Ovary (tissue), 7 donors: ENCODE measurements at regions not wholly inside any gene's neighbourhood (a gene's known extent, or its start where the extent isn't known, plus 50 kb on each side); places are given as distances from the start of the nearest gene placed in this dataset.
A peak's percentile ranks its signal among the peaks of the same experiment; 100 is the strongest.

Source experiments
- DNase-seq, 5 donors: peaks; one replicate each; pipeline ENCODE4 v3.0.0-alpha.2; 2019 to 2020
- H3K27ac ChIP-seq, 2 donors: fragments of 200-600 bp; one replicate each; pipeline versions ENCODE4 v1.5.1 to v1.8.0; 2019 to 2022
- H3K27me3 ChIP-seq: fragments of 200-600 bp; one replicate; pipeline ENCODE4 v1.8.0; 2022
- H3K36me3 ChIP-seq: fragments of 200-600 bp; sonication (generic); one replicate; pipeline ENCODE4 v1.5.1; 2019
- H3K4me1 ChIP-seq: one replicate; pipeline ENCODE4 v1.8.1; 2013; ENCODE audit warnings: mild to moderate bottlenecking, moderate library complexity; ENCODE audit not compliant: insufficient read depth
- H3K4me3 ChIP-seq: fragments of 200-600 bp; sonication (generic); one replicate; pipeline ENCODE4 v1.5.1; 2017
- H3K9me3 ChIP-seq, 2 donors: fragments of 200-600 bp in 1 of 2; sonication (generic) in 1 of 2; one replicate each; pipeline versions ENCODE4 v1.5.1 to v1.8.1; 2013 to 2019; ENCODE audit warnings: mild to moderate bottlenecking in 1 of 2, moderate library complexity in 1 of 2
- CTCF ChIP-seq, 3 donors: fragments of 450-650 bp in 2 of 3; fragments of 200-600 bp in 1 of 3; IDR thresholded peaks; one replicate each; pipeline versions ENCODE4 v1.5.1 to v1.8.0; 2016 to 2022; ENCODE audit warnings: antibody characterized with exemption in 3 of 3, mild to moderate bottlenecking in 1 of 3
- EP300 ChIP-seq: sonication (generic); formaldehyde crosslinking; IDR thresholded peaks from one replicate; pipeline ENCODE4 v1.6.1; 2017; ENCODE audit warnings: antibody characterized with exemption
- POLR2A ChIP-seq: fragments of 450-650 bp; IDR thresholded peaks from one replicate; pipeline ENCODE4 v1.6.1; 2017; ENCODE audit warnings: antibody characterized with exemption, mild to moderate bottlenecking, moderate library complexity
- WGBS, 3 donors: extraction: QIAGEN DNeasy Blood & Tissue Kit in 1 of 3; methylation state at CpG; one replicate each; pipeline versions ENCODE4 v1.1.5 to v1.1.7; 2013 to 2017; 5-methylcytosine and 5-hydroxymethylcytosine counted together
- intact Hi-C, 4 donors: fragments of 100-400 bp; cut with DNase I; formaldehyde crosslinking; loops; one replicate each; pipeline versions ENCODE4 v1.11.0 to v1.15.1; 2022 to 2023
- donor health status: DM: no; HTN: no; CAD: no; lungs with moderate emphysema.
- donor health status: DM: no; HTN: no; CAD: no.
- donor health status: Bipolar disorder and iron deficiency.
- donor health status: DM: no; HTN: no; CAD: no.
- donor health status: DM: yes; HTN: yes; CAD: no.

DNA sequence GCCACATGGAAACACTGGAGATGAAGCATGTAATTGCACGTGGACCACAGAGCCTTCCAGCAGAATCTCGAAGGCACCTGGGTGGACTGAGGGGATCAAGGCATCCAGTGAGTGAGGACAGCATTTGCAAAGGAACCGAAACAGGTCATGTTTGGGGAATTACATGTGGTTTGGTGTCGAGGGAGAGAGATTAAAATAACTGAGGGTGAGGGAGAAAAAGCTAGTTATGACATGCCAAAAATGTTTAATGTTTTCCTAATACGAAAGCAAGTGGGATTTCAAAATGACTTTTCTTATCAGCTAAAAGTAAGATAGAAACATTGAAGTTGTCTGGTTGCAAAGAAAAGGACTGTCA is 157.1 kb downstream of the BLID start:
- Histone ChIP-seq H3K4me1 (peaks cover 13% of the 10 kb centered on the region), H3K27me3 (no peaks in the 10 kb centered on the region), H3K36me3 (no peaks in the 10 kb centered on the region), H3K9me3 (no peaks in the 10 kb centered on the region), H3K27ac (peak overlapping the region in 1 of 2 donors; percentile 3), H3K4me3 (no peak overlapping the region)
- TF ChIP-seq POLR2A, result no peak
- no peak for TF ChIP-seq CTCF (IDR thresholded peaks at IDR 0.05)
- TF ChIP-seq EP300, result no peak
- intact Hi-C loops, result no loop called here
- 17 to 34% (median 23%) methylated on average over 5 of the region's 5 CpGs for whole genome bisulfite sequencing, 3 donors
- DNase-seq, result no peak

DNA sequence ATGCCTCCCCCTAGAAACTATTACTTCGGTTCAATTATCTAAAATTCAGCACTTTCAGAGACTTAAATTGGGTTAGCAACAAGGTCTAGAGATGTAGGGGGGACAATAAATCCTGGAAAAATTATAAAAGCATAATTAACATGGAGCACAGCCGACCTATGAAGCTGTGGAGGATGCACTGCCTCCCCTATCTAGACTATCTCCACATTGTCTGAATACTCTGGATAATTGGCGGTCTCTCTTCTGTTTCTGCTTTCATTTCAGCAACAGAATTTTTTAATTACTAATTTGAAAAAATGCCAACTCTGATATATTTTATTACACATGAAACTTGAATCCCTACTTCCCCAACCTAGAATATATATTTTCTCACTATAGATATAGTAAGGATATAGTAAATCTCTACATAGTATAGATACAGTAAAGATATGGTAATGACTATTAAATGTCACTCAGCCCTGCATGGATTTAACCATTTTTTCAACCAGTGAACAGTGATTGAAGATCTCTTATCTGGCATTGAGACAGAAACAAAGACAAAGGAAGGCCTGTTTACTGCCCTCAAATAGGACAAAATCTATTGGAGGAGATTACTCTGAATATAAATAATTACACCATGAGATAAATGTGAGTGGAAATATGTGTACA is 157.6 kb downstream of the BLID start:
- no peak for DNase-seq
- TF ChIP-seq CTCF (IDR thresholded peaks at IDR 0.05), result no peak
- no peak for TF ChIP-seq POLR2A
- TF ChIP-seq EP300, result no peak
- WGBS, 3 donors, result 62 to 87% (median 83%) methylated on average over 3 of the region's 3 CpGs
- Histone ChIP-seq H3K4me3 (no peak overlapping the region), H3K27me3 (no peaks in the 10 kb centered on the region), H3K4me1 (peaks cover 13% of the 10 kb centered on the region), H3K27ac (no peak overlapping the region), H3K9me3 (no peaks in the 10 kb centered on the region), H3K36me3 (no peaks in the 10 kb centered on the region)
- intact Hi-C loops, result no loop called here

DNA sequence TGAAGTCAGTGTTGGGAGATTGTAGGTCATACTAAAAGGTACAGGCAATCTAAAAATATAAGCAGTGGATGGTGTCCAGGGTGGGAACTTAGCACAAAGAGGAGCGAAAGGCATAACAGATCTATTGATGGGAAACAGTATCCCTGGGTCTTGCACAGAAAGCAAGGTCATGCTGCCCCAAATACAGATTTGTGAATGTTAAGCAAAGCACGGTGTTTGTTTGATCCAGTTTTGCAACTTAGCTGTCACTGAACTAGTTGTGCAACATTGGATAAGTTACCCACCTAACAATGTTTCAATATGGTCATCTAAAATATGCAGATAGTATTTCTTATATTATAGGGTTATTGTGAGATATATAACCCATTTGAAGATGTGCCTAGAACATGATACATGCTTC is 162.9 kb downstream of the BLID start:
- no peak overlapping the region for H3K27ac ChIP-seq
- no peaks in the 10 kb centered on the region for H3K9me3 ChIP-seq
- no peaks in the 10 kb centered on the region for H3K4me1 ChIP-seq
- no peak for DNase-seq
- intact Hi-C loops, result no loop called here
- TF ChIP-seq EP300 (no peak), CTCF (IDR thresholded peaks at IDR 0.05) (no peak), POLR2A (no peak)
- no peaks in the 10 kb centered on the region for H3K27me3 ChIP-seq
- no peaks in the 10 kb centered on the region for H3K36me3 ChIP-seq
- H3K4me3 ChIP-seq, result no peak overlapping the region
- 42 to 61% (median 60%) methylated on average over 2 of the region's 2 CpGs for WGBS, 3 donors

DNA sequence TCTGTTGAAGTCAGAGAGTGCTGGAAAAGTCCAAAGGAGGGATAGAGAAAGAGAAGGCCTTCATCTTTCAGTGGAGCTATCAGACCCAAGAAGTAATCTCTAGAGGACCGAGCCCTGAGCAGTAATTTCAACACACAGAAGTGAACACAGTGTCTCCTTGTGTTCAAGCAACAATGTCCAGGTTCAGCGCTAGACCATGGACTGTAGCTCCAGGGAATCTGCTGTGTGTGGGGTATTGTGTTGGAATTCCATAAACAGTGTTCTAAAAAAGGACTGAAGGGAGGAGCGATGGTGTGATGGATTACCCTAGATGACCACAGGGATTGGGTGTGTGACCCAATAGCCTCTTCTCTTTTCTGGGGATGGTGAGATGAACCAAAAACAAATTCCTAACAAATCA is 165.9 kb downstream of the BLID start:
- H3K36me3 ChIP-seq, result no peaks in the 10 kb centered on the region
- TF ChIP-seq POLR2A, result no peak
- TF ChIP-seq EP300, result no peak
- TF ChIP-seq CTCF (IDR thresholded peaks at IDR 0.05), result no peak
- no peak overlapping the region for H3K27ac ChIP-seq
- no peak for DNase-seq
- WGBS, 3 donors, result 90 to 96% (median 93%) methylated on average over 3 of the region's 3 CpGs
- no peaks in the 10 kb centered on the region for H3K9me3 ChIP-seq
- no peaks in the 10 kb centered on the region for H3K4me1 ChIP-seq
- H3K4me3 ChIP-seq, result no peak overlapping the region
- H3K27me3 ChIP-seq, result no peaks in the 10 kb centered on the region
- intact Hi-C loops, result no loop called here
